ENCODE measurements at regions not wholly inside any gene's neighbourhood (a gene's known extent, or its start where the extent isn't known, plus 50 kb on each side); places are given as distances from the start of the nearest gene placed in this dataset.
A peak's percentile ranks its signal among the peaks of the same experiment; 100 is the strongest.

- DNase-seq (ENCODE audit: low spot score) = no peak
Measured at GRCh38 chr5:38099205-38100168, 158.9 kb upstream of the EGFLAM start.

DNA sequence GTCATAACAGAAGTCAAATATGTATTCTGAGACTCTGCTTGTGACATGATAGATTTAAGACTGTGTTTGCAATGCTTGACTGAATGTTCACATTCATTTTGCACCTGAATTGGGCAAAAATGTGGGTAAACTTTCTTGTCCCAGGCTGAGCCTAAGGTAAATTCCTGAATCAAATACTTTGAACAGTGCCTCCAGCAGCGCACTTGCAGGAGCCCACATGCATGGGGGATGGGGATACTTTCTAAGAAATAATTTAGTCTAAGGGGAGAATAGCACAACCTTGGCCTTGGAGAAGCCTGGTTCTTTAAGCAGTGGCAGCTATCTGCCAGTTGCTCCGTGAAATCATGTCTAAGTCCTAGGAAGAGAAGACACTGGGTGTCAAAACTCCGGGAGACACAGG is 163.5 kb upstream of the EGFLAM start:
- no peak for DNase-seq (ENCODE audit: low spot score)

GRCh38 chr5:38093855-38094254 is 164.5 kb upstream of the EGFLAM start:
- no peak for DNase-seq (ENCODE audit: low spot score)

DNA sequence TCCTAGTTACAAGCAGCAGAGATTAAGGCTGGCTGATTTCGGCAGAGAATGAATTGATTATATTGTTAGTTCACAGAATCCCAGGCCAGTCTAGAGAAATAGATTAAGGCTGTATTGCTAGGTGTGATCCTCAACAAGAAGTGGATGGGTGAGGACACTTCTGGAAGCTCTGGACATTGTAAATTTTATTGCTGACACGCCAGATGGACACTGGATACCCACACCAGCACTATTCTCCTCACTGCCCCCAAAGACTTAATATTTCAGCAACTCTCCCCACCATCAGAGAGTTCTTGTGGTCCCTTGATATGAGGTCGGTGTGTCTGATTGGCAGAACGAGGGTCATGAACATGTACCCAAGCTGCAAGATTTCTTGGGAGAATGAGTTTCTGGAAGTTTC is 171.6 kb upstream of the EGFLAM start:
- no peak for DNase-seq (ENCODE audit: low spot score)

- DNase-seq (ENCODE audit: low spot score) = no peak
Measured at GRCh38 chr5:38079620-38080402, 178.5 kb upstream of the EGFLAM start.

DNA sequence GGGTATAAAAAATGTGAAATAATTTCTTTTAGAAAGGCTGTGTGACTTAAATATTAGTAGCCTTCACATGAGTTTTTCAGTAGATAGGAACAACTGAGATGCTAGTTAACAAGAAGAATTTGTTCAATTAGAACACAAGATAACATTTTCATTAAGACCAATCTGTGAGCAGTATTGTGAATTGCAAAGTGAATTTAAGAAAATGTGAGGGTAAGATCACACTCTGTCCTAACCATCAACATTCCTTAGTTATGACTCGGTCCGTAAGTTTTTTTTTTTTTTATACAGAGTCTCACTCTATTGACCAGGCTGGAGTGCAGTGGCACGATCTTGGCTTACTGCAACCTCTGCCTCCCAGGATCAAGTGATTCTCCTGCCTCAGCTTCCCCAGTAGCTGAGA is 180.2 kb upstream of the EGFLAM start:
- DNase-seq (ENCODE audit: low spot score) = peak; percentile 40

- DNase-seq (ENCODE audit: low spot score) = no peak
Measured at GRCh38 chr5:38077652-38078051, 180.7 kb upstream of the EGFLAM start.

GRCh38 chr5:38071831-38072694 is 186.3 kb upstream of the EGFLAM start:
- DNase-seq (ENCODE audit: low spot score) = no peak

DNA sequence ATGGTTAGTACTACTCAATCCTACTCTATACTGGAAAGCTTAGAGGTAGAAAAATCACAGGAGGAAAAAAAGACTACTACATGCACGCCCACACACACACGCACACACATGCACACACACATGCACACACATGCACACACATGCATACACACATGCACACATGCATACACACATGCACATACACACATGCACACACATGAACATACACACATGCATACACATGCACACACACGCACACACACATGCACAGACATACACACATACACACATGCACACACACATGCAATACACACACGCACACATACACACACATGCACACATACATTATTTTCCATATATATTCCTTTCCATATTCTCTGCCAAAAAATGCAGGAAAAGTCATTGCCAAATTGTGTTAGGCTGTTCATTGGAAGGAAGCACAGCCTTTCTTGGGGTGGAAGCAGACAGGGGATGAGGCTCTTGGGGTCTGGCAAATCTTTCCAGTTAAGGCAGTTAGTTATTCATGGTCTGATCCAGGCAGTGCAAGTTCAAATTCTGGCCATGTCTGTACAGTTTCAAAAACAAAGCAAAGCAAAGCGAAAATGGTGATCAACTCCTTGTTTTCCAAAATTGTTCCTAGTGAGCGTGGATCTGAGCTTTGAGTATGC is 187.9 kb upstream of the EGFLAM start:
- no peak for DNase-seq (ENCODE audit: low spot score)

- peak; percentile 7 for DNase-seq (ENCODE audit: low spot score)
Measured at GRCh38 chr5:38069360-38069759, 189.0 kb upstream of the EGFLAM start.

- peak; percentile 65 for DNase-seq (ENCODE audit: low spot score)
Measured at GRCh38 chr5:38060354-38060753, 198.0 kb upstream of the EGFLAM start.

DNA sequence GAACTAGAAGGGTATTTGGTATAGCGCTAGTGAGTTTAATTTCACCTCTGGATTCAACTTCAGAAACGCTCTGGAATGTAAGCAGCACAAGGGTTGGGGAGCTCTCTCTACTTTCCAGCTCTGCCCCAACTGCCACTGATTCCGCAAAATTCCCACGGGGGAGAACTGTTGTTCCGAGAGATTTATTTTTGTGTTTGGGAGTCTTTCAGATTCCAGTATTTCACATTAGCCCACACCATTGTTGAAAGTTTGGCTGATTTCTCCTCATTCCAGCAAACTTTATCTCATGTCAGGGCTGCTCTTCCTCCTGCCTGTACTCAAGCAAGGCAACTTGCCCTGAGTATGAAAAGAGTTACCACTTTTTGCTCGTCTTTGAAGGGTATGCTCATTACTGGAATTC is 198.5 kb upstream of the EGFLAM start:
- DNase-seq (ENCODE audit: low spot score) = no peak

GRCh38 chr5:38051711-38052511 is 206.4 kb upstream of the EGFLAM start:
- no peak for DNase-seq (ENCODE audit: low spot score)

DNA sequence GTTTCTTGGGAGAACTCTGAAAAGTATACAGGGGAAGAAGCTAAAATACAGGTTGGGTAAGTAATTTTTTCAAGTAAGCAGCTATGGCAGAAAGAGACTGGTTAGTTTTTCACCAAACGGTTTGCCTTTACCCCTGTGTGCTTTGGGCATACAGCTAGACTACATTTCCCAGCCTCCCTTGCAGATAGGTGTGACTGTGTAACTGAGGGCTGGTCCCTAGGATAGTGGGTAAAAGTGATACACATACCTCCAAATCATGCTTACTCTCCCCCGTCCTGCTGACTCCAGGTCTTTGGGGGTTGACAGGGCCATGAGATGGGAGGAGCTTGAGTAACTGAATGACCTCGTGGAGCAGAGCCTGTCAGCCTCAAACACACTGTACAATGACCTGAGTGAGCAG is 208.6 kb upstream of the GDNF start:
- DNase-seq (ENCODE audit: low spot score) = no peak

GRCh38 chr5:38046103-38046502 is 206.3 kb upstream of the GDNF start:
- DNase-seq (ENCODE audit: low spot score) = no peak

DNA sequence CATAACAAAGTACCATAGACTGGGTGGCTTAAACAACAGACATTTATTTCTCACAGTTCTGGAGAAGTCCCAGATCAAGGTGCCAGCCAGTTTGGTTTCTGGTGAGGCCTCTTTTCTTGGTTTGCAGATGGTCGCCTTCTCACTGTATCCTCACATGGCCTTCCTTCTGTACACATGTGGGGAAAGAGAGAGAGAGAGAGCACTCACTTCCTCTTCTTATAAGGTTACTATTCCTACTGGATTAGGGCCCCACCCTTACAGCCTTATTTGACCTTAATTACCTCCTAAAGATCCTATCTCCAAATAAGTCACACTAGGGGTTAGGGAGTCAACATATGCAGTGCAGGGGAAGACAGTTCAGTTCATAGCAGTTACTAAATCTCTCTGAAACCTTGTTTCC is 205.6 kb upstream of the GDNF start:
- no peak for DNase-seq (ENCODE audit: low spot score)

GRCh38 chr5:38039826-38040225 is 200.0 kb upstream of the GDNF start:
- no peak for DNase-seq (ENCODE audit: low spot score)

DNA sequence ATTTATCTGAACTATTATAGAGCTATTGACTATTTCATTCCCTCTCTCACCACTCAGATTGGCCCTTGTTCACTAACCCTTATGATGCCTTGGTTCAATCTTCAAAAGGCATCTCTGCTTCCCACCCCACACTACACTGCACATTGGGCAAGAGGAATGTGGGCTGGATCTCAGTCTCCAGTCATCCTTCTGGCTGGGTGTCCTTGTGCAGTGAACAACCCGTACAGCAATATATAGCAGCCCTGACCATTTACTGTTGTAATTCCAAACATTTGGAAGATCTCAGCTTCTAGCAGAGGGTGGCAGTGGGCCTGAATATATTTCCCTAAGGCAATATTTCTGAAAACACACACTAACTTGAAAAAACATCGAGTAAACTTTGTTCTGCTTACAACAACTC is 199.2 kb upstream of the GDNF start:
- no peak for DNase-seq (ENCODE audit: low spot score)

DNA sequence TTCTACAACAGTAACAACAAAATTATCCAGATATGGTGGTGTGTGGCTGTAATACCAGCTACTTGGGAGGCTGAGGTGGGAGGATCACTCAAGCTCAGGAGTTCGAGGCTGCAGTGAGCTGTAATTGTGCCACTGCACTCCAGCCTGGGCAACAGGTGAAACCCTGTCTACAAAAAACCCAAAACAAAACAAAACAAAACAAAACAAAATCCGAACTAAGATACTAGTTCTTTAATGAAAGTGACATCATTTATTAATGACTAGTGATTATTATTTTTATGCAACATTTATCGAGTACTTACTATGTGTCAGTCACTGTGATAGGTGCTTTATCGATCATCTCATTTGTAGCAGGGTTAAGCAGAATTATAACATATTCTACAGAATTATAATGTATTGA is 196.9 kb upstream of the GDNF start:
- DNase-seq (ENCODE audit: low spot score) = no peak

DNA sequence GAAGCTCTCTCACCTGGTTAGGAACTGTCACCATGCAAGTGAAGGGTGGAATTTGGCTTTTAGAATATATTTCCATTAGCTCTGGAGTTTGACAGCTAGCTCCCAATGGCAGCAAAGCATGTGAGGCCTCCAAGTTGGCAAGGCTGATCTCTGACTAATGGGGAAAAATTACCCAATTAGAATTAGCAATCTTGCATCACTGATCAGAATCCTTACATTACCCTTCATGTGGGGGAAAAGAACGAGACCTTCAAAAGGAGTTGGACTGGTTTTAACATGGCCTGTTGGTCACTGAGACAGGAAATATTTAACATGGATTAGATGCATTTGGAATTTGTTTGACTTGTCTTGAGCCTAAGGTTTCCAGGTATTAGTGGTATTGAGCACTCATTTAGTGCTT is 192.3 kb upstream of the GDNF start:
- no peak for DNase-seq (ENCODE audit: low spot score)

DNA sequence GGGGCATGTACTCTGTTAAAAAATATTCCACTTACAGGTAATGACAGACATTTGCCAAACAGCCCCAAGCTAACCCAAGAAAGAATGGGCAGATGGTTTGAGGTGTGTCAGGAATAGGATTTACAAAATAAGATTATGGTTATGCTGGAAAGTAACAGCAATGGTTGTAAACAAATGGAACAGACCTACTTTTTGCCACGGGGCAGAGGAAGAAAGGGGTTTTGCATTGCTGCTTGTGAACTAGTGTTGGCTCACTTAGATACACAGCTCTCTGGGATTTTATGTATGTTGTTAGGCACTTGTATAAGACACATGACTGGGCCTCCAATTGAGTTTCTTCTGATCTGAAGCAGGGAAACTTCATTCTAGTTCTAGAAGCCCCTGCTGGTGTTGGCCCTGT is 191.5 kb upstream of the GDNF start:
- DNase-seq (ENCODE audit: low spot score) = no peak

Measured in A172 (cell line).